ENCODE measurements at regions not wholly inside any gene's neighbourhood (a gene's known extent, or its start where the extent isn't known, plus 50 kb on each side); places are given as distances from the start of the nearest gene placed in this dataset.

DNA sequence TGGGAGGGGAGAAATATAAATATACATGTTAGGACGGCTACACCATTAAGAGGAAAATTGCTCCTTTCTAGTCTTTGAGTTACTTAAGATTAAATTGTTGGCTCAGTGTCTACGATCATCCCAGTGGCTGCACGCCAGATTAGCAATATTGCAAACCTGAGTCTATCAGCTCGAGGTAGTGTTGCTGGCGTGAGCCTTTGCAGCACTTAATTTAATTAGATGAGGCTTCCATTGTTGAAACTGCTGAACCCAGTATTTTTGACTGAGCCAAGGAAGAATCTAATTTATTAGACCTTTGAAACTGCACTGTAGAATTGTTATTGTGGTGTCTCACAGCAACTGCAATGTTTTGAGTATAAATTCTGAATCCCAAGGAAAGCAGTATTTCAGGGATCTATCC, 782.4 kb upstream of the ROBO1 start:
- no peak for TF ChIP-seq CTCF (conservative IDR thresholded peaks at IDR 0.05)
- TF ChIP-seq ZFX (IDR thresholded peaks at IDR 0.05), result no peak
